PC-9 (cell line): ENCODE measurements at regions not wholly inside any gene's neighbourhood (a gene's known extent, or its start where the extent isn't known, plus 50 kb on each side); places are given as distances from the start of the nearest gene placed in this dataset.
"Not testable (repeated sequence)": the region's sequence is repeated elsewhere in the genome, so short reads cannot be mapped to it uniquely, and the experiment has no call there.

Experiments
- BruUV-seq: library from RNA; stranded (reverse); fragments of 400-500 nt; replicated peaks from 2 replicates; lab custom pipeline; 2021; lab: Mats Ljungman, UMichigan
- CTCF ChIA-PET: fragments of 300-600 bp; sonication (Branson Sonifier 250); formaldehyde crosslinking; loops from one replicate; lab custom pipeline; 2022; ENCODE audit warnings: antibody characterized with exemption; lab: Charles Lee
- POLR2A ChIA-PET: fragments of 300-600 bp; sonication (Branson Sonifier 250); formaldehyde crosslinking; loops from one replicate; lab custom pipeline; 2022; ENCODE audit warnings: antibody characterized with exemption; ENCODE audit not compliant: unreplicated experiment; lab: Charles Lee
- DNase-seq, 2 experiments: peaks; one replicate each; pipeline versions ENCODE4 v3.0.0 to v3.0.0-alpha.2; 2015 to 2022; ENCODE audit warnings: mixed read lengths in 1 of 2
- H2AFZ ChIP-seq: fragments of 200-600 bp; sonication (generic); 2 replicates; pipeline ENCODE4 v1.8.1; 2017; ENCODE audit warnings: antibody characterized with exemption
- H3F3A ChIP-seq: fragments of 200-600 bp; sonication (generic); 2 replicates; pipeline ENCODE4 v1.8.1; 2017; ENCODE audit warnings: antibody characterized with exemption, mild to moderate bottlenecking, low read depth; ENCODE audit not compliant: insufficient read depth
- H3K27ac ChIP-seq: fragments of 200-600 bp; sonication (generic); 2 replicates; pipeline ENCODE4 v1.6.1; 2016; ENCODE audit warnings: mixed run types
- H3K27me3 ChIP-seq: fragments of 200-600 bp; sonication (generic); 2 replicates; pipeline ENCODE4 v1.6.1; 2016; ENCODE audit warnings: low read depth, mixed run types; ENCODE audit not compliant: insufficient read depth
- H3K36me3 ChIP-seq: fragments of 200-600 bp; sonication (generic); 2 replicates; pipeline ENCODE4 v1.6.1; 2016; ENCODE audit warnings: low read depth, mixed run types
- H3K4me1 ChIP-seq: fragments of 200-600 bp; sonication (generic); replicated peaks from 2 replicates; pipeline ENCODE4 v1.6.1; 2016; ENCODE audit warnings: mixed run types; ENCODE audit not compliant: insufficient read depth
- H3K4me2 ChIP-seq: fragments of 200-600 bp; sonication (generic); 2 replicates; pipeline ENCODE4 v1.6.1; 2017; ENCODE audit warnings: mixed run types
- H3K4me3 ChIP-seq: fragments of 200-600 bp; sonication (generic); 2 replicates; pipeline ENCODE4 v1.6.1; 2016; ENCODE audit warnings: mixed run types
- H3K79me2 ChIP-seq: fragments of 200-600 bp; sonication (generic); 2 replicates; pipeline ENCODE4 v1.6.1; 2017; ENCODE audit warnings: low read depth, mixed run types
- H3K9me2 ChIP-seq: fragments of 200-600 bp; sonication (generic); 2 replicates; pipeline ENCODE4 v1.8.1; 2017; ENCODE audit warnings: mild to moderate bottlenecking; ENCODE audit not compliant: insufficient read depth
- H3K9me3 ChIP-seq: fragments of 200-600 bp; sonication (generic); 2 replicates; pipeline ENCODE4 v1.8.1; 2016; ENCODE audit warnings: low read depth; ENCODE audit not compliant: insufficient read depth
- H4K20me1 ChIP-seq: fragments of 200-600 bp; sonication (generic); 2 replicates; pipeline ENCODE4 v1.8.1; 2017; ENCODE audit not compliant: insufficient read depth
- CTCF ChIP-seq: fragments of 200-600 bp; sonication (generic); conservative IDR thresholded peaks from 2 replicates; pipeline ENCODE4 v1.6.1; 2017; ENCODE audit warnings: mixed run types, antibody characterized with exemption, mild to moderate bottlenecking, moderate library complexity
- EZH2 ChIP-seq: fragments of 200-600 bp; sonication (generic); IDR thresholded peaks from 2 replicates; pipeline ENCODE4 v1.8.0; 2017; ENCODE audit warnings: antibody characterized with exemption, low read depth
- intact Hi-C: fragments of 100-400 bp; cut with micrococcal nuclease; formaldehyde crosslinking; loops from one replicate; pipeline ENCODE4 v1.10.0; 2022; ENCODE audit not compliant: unreplicated experiment

DNA sequence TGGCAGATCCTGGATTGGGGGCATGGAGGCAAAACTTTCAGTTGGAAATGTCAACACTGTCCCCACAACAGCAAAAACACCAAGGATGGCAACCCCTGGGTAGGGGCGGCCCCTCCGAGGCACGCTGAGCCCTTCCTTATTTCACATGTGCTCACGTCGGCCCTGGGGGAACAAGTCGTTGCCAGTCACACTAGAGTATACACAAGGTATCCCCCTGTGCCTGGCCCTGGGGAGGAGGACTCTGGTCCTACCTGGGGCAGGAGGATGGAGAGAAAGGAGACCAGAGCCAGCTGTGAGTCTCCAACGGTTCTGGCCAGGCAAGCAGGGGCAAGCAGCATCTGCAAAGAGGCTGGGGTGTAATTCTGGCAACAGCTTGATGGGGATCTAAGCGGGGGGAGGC lies 126.9 kb upstream of the FOXD4L5 start:
- Histone ChIP-seq H3K4me3 (no peak overlapping the region), H3K27me3 (peaks cover 49% of the 10 kb centered on the region), H4K20me1 (no peaks in the 10 kb centered on the region), H3K9me3 (no peaks in the 10 kb centered on the region), H3K27ac (no peak overlapping the region), H3K4me1 (no peaks in the 10 kb centered on the region), H3K79me2 (no peaks in the 10 kb centered on the region), H3K4me2 (no peak overlapping the region), H2AFZ (no peak overlapping the region), H3K9me2 (no peaks in the 10 kb centered on the region), H3K36me3 (no peaks in the 10 kb centered on the region), H3F3A (no peaks in the 10 kb centered on the region)
- no peak for DNase-seq
- BruUV-seq: no TSS peak
- intact Hi-C loops: no loop called here
- TF ChIP-seq CTCF (no peak), EZH2 (no peak)
- ChIA-PET CTCF (no interaction called here), POLR2A (no interaction called here)

DNA sequence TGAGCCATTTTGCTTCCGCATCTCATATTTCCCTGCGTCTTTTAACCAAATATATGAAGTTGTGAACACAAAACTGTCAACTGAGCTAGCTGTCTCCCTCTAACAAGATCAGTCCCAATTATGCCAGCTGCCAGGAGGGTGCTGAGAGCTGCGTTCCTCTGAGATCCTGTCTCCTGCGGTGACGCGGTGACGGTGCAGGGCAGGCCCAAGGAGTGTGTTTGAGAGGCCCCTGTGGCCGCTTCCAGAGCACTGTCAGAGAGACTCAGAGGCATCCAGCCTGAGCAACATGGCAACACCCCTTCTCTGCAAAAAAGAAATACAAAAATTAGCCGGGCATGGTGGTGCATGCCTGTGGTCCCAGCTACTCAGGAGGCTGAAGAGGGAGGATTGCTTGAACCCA lies 126.3 kb upstream of the FOXD4L5 start:
- H3K9me3 ChIP-seq: no peaks in the 10 kb centered on the region
- H3K27me3 ChIP-seq: peaks cover 49% of the 10 kb centered on the region
- CTCF ChIA-PET: no interaction called here
- H3K9me2 ChIP-seq: no peaks in the 10 kb centered on the region
- H3K36me3 ChIP-seq: no peaks in the 10 kb centered on the region
- POLR2A ChIA-PET: no interaction called here
- no TSS peak for BruUV-seq
- TF ChIP-seq CTCF (no peak), EZH2 (no peak)
- H3K4me1 ChIP-seq: no peaks in the 10 kb centered on the region
- no peak overlapping the region for H3K4me3 ChIP-seq
- no peaks in the 10 kb centered on the region for H3K79me2 ChIP-seq
- H3K4me2 ChIP-seq: no peak overlapping the region
- no peak overlapping the region for H3K27ac ChIP-seq
- H2AFZ ChIP-seq: no peak overlapping the region
- DNase-seq: no peak
- H4K20me1 ChIP-seq: no peaks in the 10 kb centered on the region
- H3F3A ChIP-seq: no peaks in the 10 kb centered on the region
- intact Hi-C loops: no loop called here

DNA sequence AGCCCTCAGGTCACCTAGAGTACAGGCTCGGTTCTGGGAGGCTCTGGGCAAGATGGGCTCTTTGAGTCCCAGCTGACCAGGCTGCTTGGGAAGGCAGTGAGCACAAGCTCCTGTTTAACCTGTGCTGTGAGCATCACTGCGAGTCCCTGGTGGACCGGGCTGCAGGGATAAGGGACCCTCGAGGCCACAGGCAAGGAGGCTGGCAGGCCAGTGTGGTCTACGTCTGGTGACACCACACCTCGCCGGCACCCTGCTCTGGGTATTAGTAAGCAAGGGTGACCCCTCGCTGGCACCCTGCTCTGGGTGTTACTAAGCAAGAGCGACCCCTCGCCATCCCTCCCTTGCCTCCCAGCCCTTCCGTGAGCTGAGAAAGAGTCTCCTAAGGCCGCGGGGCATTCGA lies 125.9 kb upstream of the FOXD4L5 start:
- H3K9me2 ChIP-seq: no peaks in the 10 kb centered on the region
- no peak overlapping the region for H3K4me3 ChIP-seq
- no peaks in the 10 kb centered on the region for H3F3A ChIP-seq
- H3K4me2 ChIP-seq: no peak overlapping the region
- H2AFZ ChIP-seq: no peak overlapping the region
- POLR2A ChIA-PET: no interaction called here
- H3K36me3 ChIP-seq: no peaks in the 10 kb centered on the region
- no peak overlapping the region for H3K27ac ChIP-seq
- H4K20me1 ChIP-seq: no peaks in the 10 kb centered on the region
- DNase-seq: no peak
- H3K79me2 ChIP-seq: no peaks in the 10 kb centered on the region
- H3K4me1 ChIP-seq: no peaks in the 10 kb centered on the region
- no peak for TF ChIP-seq EZH2
- intact Hi-C loops: no loop called here
- no TSS peak for BruUV-seq
- peaks cover 53% of the 10 kb centered on the region for H3K27me3 ChIP-seq
- no peaks in the 10 kb centered on the region for H3K9me3 ChIP-seq
- CTCF ChIA-PET: no interaction called here

DNA sequence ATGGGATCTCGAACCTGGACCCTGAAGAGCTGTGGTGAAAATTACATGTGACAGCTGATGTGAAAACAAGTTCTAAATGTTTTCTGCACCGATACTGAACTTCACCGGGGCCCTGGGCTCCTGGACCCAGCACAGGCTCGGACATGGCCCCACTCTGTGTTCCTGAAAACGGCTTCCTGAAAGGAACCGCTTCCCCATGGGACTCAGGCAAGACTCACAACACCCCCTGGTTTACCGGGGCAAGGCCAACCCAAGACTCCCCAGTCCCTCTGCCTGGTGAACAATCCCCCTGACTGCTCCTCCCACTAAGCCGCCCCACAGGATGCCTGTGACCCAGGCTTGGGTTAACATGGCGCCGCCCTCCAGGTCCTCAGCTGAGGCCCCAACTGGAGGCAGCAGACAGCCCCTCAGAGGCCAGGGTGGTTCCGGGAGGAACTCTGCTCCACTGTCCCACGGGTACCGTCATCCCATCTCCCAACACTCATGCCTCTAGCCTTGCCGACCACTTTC lies 124.5 kb upstream of the FOXD4L5 start:
- H3K9me3 ChIP-seq: no peaks in the 10 kb centered on the region
- H3K4me2 ChIP-seq: no peak overlapping the region
- POLR2A ChIA-PET: no interaction called here
- H2AFZ ChIP-seq: no peak overlapping the region
- H3K79me2 ChIP-seq: no peaks in the 10 kb centered on the region
- no peak for TF ChIP-seq CTCF
- TF ChIP-seq EZH2: no peak
- BruUV-seq: no TSS peak
- no peaks in the 10 kb centered on the region for H3K36me3 ChIP-seq
- no peaks in the 10 kb centered on the region for H3F3A ChIP-seq
- peaks cover 67% of the 10 kb centered on the region for H3K27me3 ChIP-seq
- no peak overlapping the region for H3K4me3 ChIP-seq
- H4K20me1 ChIP-seq: no peaks in the 10 kb centered on the region
- no peak overlapping the region for H3K27ac ChIP-seq
- H3K4me1 ChIP-seq: no peaks in the 10 kb centered on the region
- H3K9me2 ChIP-seq: no peaks in the 10 kb centered on the region
- DNase-seq: no peak
- CTCF ChIA-PET: no interaction called here
- intact Hi-C loops: no loop called here

DNA sequence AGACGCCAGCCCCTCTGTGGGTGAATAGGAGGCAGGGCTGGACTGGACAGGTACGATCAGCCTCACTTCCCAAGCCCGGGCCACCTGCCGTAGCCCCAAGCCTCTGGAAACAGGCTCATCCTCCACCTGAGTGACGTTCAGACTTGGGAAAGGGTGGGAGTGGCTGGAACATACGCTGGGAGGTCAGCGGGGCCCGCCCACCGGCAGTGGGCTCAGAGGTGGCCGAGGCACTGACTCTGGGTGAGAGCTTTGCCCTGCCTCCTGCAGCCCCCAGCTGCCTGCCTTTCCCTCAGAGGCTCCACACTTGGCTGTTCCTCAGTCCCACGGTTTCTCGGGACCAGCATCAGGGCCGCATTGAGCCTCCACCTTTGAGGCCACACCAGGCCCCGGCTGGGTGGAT lies 123.8 kb upstream of the FOXD4L5 start:
- H3K36me3 ChIP-seq, BruUV-seq, H4K20me1 ChIP-seq, DNase-seq, CTCF ChIA-PET, H3K9me2 ChIP-seq, H3K4me1 ChIP-seq, intact Hi-C loops, H3K4me2 ChIP-seq, H3F3A ChIP-seq, H3K27ac ChIP-seq, H3K9me3 ChIP-seq, H2AFZ ChIP-seq, POLR2A ChIA-PET, H3K79me2 ChIP-seq, H3K4me3 ChIP-seq: not testable (repeated sequence)
- H3K27me3 ChIP-seq: peaks cover 70% of the 10 kb centered on the region
